Germinal center (tissue), 1 donor: ENCODE measurements at regions not wholly inside any gene's neighbourhood (a gene's known extent, or its start where the extent isn't known, plus 50 kb on each side); places are given as distances from the start of the nearest gene placed in this dataset.

ENCODE experiments used
- DNase-seq: peaks from one replicate; pipeline ENCODE4 v3.0.0; 2012; ENCODE audit warnings: mixed read lengths, low spot score

GRCh38 chr6:4008324-4009047, 70.5 kb downstream of the FAM217A start:
- DNase-seq: peak; percentile 33

- no peak for DNase-seq
Observed at GRCh38 chr6:4009486-4009885, 69.5 kb downstream of the FAM217A start.

DNA sequence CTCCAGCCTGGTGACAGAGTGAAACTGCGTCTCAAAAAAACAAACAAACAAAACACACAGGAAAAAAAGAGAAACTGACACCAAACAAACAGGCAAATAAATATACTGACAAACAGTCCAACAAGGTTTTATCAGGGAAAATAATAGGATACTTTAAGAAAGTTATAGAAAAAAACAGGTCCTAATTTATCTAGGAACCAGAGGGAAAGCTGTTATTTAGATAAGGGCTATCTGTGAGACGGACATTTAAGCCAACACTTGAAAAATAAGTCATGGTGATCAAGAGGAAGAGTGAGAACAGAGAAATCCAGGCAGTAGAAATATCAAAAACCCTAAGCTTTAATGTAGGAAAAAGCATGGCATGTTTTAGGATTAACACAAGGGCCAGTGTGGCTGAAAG, 68.9 kb downstream of the FAM217A start:
- DNase-seq: no peak

- no peak for DNase-seq
Observed at GRCh38 chr6:4010689-4011090, 68.2 kb downstream of the FAM217A start.

DNA sequence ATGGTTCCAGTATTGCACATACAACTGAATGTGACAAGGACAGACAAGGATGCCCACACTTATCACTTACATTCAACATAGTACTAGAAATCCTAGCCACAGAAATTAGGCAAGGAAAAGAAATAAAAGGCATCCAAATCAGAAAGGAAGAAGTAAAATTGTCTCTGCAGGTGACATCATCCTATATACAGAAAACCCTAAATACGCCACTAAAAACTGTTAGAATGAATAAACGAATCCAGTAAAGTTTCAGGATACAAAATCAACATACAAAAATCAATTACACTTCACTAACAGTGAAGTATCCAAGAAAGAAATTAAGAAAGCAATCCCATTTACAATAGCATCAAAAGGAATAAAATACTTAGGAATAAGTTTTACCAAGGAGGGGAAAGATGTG, 66.1 kb downstream of the FAM217A start:
- no peak for DNase-seq

GRCh38 chr6:4017058-4017739, 61.7 kb downstream of the FAM217A start:
- no peak for DNase-seq

GRCh38 chr6:4017834-4018170, 61.1 kb downstream of the FAM217A start:
- peak; percentile 30 for DNase-seq

DNA sequence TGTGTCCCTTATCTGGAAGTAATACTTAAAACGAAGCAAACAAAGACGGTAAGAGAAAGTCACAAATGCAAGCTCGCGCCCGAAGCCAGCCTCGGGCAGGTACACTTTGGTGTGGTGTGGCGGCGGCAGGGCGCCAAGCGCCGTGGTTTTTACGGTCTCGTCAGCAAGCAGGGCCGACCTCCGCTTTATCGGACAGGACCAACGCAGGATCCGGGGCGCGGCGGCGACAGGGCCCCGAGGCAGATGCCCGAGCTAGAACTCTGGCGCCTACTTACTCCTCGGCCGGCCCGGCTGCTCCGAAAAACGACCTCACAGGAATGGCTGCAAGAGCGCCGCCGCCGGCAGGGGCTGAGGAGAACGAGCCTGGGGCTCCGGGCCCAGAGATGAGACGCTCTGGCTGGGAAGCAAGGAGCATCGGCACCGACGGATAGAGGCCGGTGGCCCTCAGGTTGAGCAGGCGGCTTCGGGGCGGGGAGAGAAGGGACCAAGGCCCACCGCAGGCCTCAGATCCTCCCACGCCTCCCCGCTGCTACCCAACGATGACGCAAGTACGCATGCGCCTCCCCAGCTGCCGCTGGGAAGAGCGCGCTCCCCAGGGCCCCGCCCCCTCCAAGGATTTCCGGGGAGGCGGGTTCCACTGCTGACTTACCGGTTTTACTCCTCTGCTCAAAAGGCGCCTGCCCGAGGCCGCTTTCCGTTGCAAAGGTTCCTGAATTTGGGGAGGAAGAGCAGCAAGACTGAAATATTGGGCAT, 60.6 kb downstream of the FAM217A start:
- DNase-seq: peak; percentile 89
